ENCODE measurements at regions not wholly inside any gene's neighbourhood (a gene's known extent, or its start where the extent isn't known, plus 50 kb on each side); places are given as distances from the start of the nearest gene placed in this dataset.

- Histone ChIP-seq H3K27me3 (ENCODE audit: insufficient read depth, low read length, poor library complexity) (no peaks in the 10 kb centered on the region), H3K4me3 (ENCODE audit: low read depth in 1 of 2, low read length in 2 of 2) (no peak overlapping the region), H2AFZ (ENCODE audit: low read depth, low read length) (no peak overlapping the region), H3K36me3 (ENCODE audit: insufficient read depth, low read length) (no peaks in the 10 kb centered on the region), H3K79me2 (ENCODE audit: insufficient read depth, low read length) (no peaks in the 10 kb centered on the region), H3K9ac (ENCODE audit: low read depth, low read length) (no peak overlapping the region), H3K4me1 (ENCODE audit: insufficient read depth, low read length) (no peaks in the 10 kb centered on the region), H3K9me3 (ENCODE audit: insufficient read depth, low read length, severe bottlenecking) (no peaks in the 10 kb centered on the region), H4K20me1 (ENCODE audit: insufficient read depth, low read length) (no peaks in the 10 kb centered on the region), H3K27ac (ENCODE audit: low read length) (no peak overlapping the region), H3K4me2 (ENCODE audit: insufficient read depth, low read length) (no peak overlapping the region)
- no peak for DNase-seq
- no peak for ATAC-seq (ENCODE audit: insufficient read depth, low read depth)
- no peak for TF ChIP-seq CTCF (IDR thresholded peaks at IDR 0.05; ENCODE audit: borderline replicate concordance, extremely low read depth, low read length, poor library complexity, severe bottlenecking)
- TF ChIP-seq EZH2 (IDR thresholded peaks at IDR 0.05; ENCODE audit: borderline replicate concordance, low read depth, low read length, severe bottlenecking) = no peak
Observed at GRCh38 chr10:43699516-43699915, 50.8 kb upstream of the ZNF32 start.
